IMR-90 (cell line): ENCODE measurements at regions not wholly inside any gene's neighbourhood (a gene's known extent, or its start where the extent isn't known, plus 50 kb on each side); places are given as distances from the start of the nearest gene placed in this dataset.

Experiments
- ATAC-seq: fragments of 200-7000 bp; cut with Tn5 transposase; 2 replicates; pipeline ENCODE4 v1.9.1; 2020; ENCODE audit warnings: low read depth, mild to moderate bottlenecking, moderate library complexity
- BruUV-seq: library from RNA; stranded (reverse); fragments of 400-500 nt; replicated peaks from 2 replicates; lab custom pipeline; 2021; lab: Mats Ljungman, UMichigan
- CTCF ChIA-PET: fragments of 300-600 bp; formaldehyde crosslinking; extraction: SDS; loops from one replicate; lab custom pipeline; 2021; ENCODE audit warnings: antibody characterized with exemption; lab: Yijun Ruan, JAX
- POLR2A ChIA-PET: fragments of 300-600 bp; sonication (Branson Sonifier 250); formaldehyde crosslinking; loops from one replicate; lab custom pipeline; 2022; ENCODE audit warnings: antibody characterized with exemption; ENCODE audit not compliant: unreplicated experiment; lab: Charles Lee
- DNase-seq: peaks from one replicate; pipeline ENCODE4 v3.0.0; 2013
- H2AFZ ChIP-seq: replicated peaks from 2 replicates; pipeline ENCODE3; 2013; ENCODE audit warnings: low read length, mild to moderate bottlenecking; ENCODE audit not compliant: poor library complexity
- H2AK5ac ChIP-seq: 2 replicates; pipeline ENCODE4 v1.6.1; 2013; ENCODE audit warnings: low read depth, low read length, inconsistent platforms
- H2AK9ac ChIP-seq: replicated peaks from 2 replicates; pipeline ENCODE3; 2013; ENCODE audit warnings: mild to moderate bottlenecking, low read depth, low read length, moderate library complexity; ENCODE audit not compliant: poor library complexity
- H2BK120ac ChIP-seq: 2 replicates; pipeline ENCODE4 v1.6.1; 2013; ENCODE audit warnings: low read depth, low read length, inconsistent platforms
- H2BK15ac ChIP-seq: 3 replicates; pipeline ENCODE4 v1.6.1; 2013; ENCODE audit warnings: low read depth, low read length, inconsistent platforms
- H2BK20ac ChIP-seq: 2 replicates; pipeline ENCODE4 v1.6.1; 2013; ENCODE audit warnings: low read depth, mild to moderate bottlenecking, inconsistent platforms, low read length, moderate library complexity
- H2BK5ac ChIP-seq: 2 replicates; pipeline ENCODE4 v1.6.1; 2013; ENCODE audit warnings: mild to moderate bottlenecking, low read depth, low read length, inconsistent platforms; ENCODE audit not compliant: poor library complexity, severe bottlenecking
- H3K14ac ChIP-seq: replicated peaks from 2 replicates; pipeline ENCODE4 v1.6.1; 2013; ENCODE audit warnings: low read depth, low read length, inconsistent platforms
- H3K18ac ChIP-seq: 2 replicates; pipeline ENCODE4 v1.6.1; 2013; ENCODE audit warnings: low read depth, low read length, control low read depth
- H3K23ac ChIP-seq: 2 replicates; pipeline ENCODE4 v1.6.1; 2013; ENCODE audit warnings: low read depth, low read length, inconsistent platforms
- H3K27ac ChIP-seq: 2 replicates; pipeline ENCODE4 v1.5.1; 2013; ENCODE audit warnings: mild to moderate bottlenecking, control low read depth, low read length; ENCODE audit not compliant: insufficient read depth
- H3K27me3 ChIP-seq: 2 replicates; pipeline ENCODE4 v1.6.1; 2013; ENCODE audit warnings: low read length; ENCODE audit not compliant: control insufficient read depth, insufficient read depth
- H3K36me3 ChIP-seq: 2 replicates; pipeline ENCODE4 v1.6.1; 2013; ENCODE audit warnings: low read length, mixed read lengths; ENCODE audit not compliant: control insufficient read depth, insufficient read depth
- H3K4ac ChIP-seq: 2 replicates; pipeline ENCODE4 v1.6.1; 2013; ENCODE audit warnings: low read depth, low read length, inconsistent platforms
- H3K4me1 ChIP-seq: 2 replicates; pipeline ENCODE4 v1.6.1; 2013; ENCODE audit warnings: low read length, mixed read lengths; ENCODE audit not compliant: control insufficient read depth, insufficient read depth
- H3K4me2 ChIP-seq: 2 replicates; pipeline ENCODE4 v1.6.1; 2013; ENCODE audit warnings: low read depth, mild to moderate bottlenecking, control low read depth, low read length, moderate library complexity
- H3K4me3 ChIP-seq: 2 replicates; pipeline ENCODE4 v1.5.1; 2013; ENCODE audit warnings: low read depth, mild to moderate bottlenecking, control low read depth, low read length, moderate library complexity; ENCODE audit not compliant: insufficient read depth
- H3K56ac ChIP-seq: 2 replicates; pipeline ENCODE4 v1.6.1; 2013; ENCODE audit warnings: low read length, inconsistent platforms; ENCODE audit not compliant: insufficient read depth; ENCODE audit errors: extremely low read depth
- H3K79me1 ChIP-seq, 2 experiments: 2 replicates each; pipeline ENCODE4 v1.6.1; 2013; ENCODE audit warnings: low read length in 2 of 2, inconsistent platforms in 1 of 2, low read depth in 1 of 2
- H3K9ac ChIP-seq: 2 replicates; pipeline ENCODE4 v1.6.1; 2013; ENCODE audit warnings: low read depth, low read length, control low read depth
- H3K9me1 ChIP-seq: 2 replicates; pipeline ENCODE4 v1.6.1; 2013; ENCODE audit warnings: low read length, inconsistent platforms; ENCODE audit not compliant: insufficient read depth
- H3K9me3 ChIP-seq: 2 replicates; pipeline ENCODE4 v1.6.1; 2013; ENCODE audit warnings: low read length; ENCODE audit not compliant: control insufficient read depth, insufficient read depth
- H4K20me1 ChIP-seq: 2 replicates; pipeline ENCODE4 v1.6.1; 2013; ENCODE audit warnings: low read length, inconsistent platforms; ENCODE audit not compliant: insufficient read depth
- H4K5ac ChIP-seq: 2 replicates; pipeline ENCODE4 v1.6.1; 2013; ENCODE audit warnings: mild to moderate bottlenecking, low read depth, low read length, control low read depth
- H4K8ac ChIP-seq, 2 experiments: 2 replicates each; pipeline ENCODE4 v1.6.1; 2013; ENCODE audit warnings: low read depth in 2 of 2, low read length in 2 of 2, control low read depth in 1 of 2, inconsistent platforms in 1 of 2
- H4K91ac ChIP-seq: 2 replicates; pipeline ENCODE4 v1.6.1; 2013; ENCODE audit warnings: low read depth, low read length, inconsistent platforms; ENCODE audit not compliant: insufficient read depth
- BHLHE40 ChIP-seq: fragments of 150-350 bp; IDR thresholded peaks from 2 replicates; pipeline ENCODE4 v1.6.1; 2016; ENCODE audit warnings: mild to moderate bottlenecking, low read depth, low read length
- CEBPB ChIP-seq: IDR thresholded peaks from 2 replicates; pipeline ENCODE4 v1.6.1; 2012; ENCODE audit warnings: low read depth, low read length, improper control_type of control experiment
- CHD1 ChIP-seq: IDR thresholded peaks from 2 replicates; pipeline ENCODE4 v1.6.1; 2012; ENCODE audit warnings: low read depth, low read length, improper control_type of control experiment
- CTCF ChIP-seq: conservative IDR thresholded peaks from 2 replicates; pipeline ENCODE4 v1.5.1; 2012; ENCODE audit warnings: mild to moderate bottlenecking, low read depth, low read length, improper control_type of control experiment
- ELK1 ChIP-seq: fragments of 150-350 bp; IDR thresholded peaks from 2 replicates; pipeline ENCODE4 v1.6.1; 2016; ENCODE audit warnings: low read depth, mild to moderate bottlenecking, low read length, moderate library complexity, borderline replicate concordance
- FOS ChIP-seq: fragments of 150-350 bp; IDR thresholded peaks from 2 replicates; pipeline ENCODE4 v1.6.1; 2016; ENCODE audit warnings: low read depth, low read length
- MAFK ChIP-seq: IDR thresholded peaks from 2 replicates; pipeline ENCODE4 v1.6.1; 2012; ENCODE audit warnings: low read depth, low read length, improper control_type of control experiment
- MAZ ChIP-seq: IDR thresholded peaks from 2 replicates; pipeline ENCODE4 v1.6.1; 2012; ENCODE audit warnings: low read depth, mild to moderate bottlenecking, low read length, improper control_type of control experiment, moderate library complexity, borderline replicate concordance
- MXI1 ChIP-seq: IDR thresholded peaks from 2 replicates; pipeline ENCODE4 v1.6.1; 2012; ENCODE audit warnings: low read depth, mild to moderate bottlenecking, low read length, moderate library complexity, borderline replicate concordance
- NFE2L2 ChIP-seq: fragments of 150-350 bp; IDR thresholded peaks from 2 replicates; pipeline ENCODE4 v1.6.1; 2016; ENCODE audit warnings: low read depth, mild to moderate bottlenecking, low read length
- POLR2A ChIP-seq: IDR thresholded peaks from 2 replicates; pipeline ENCODE4 v1.6.1; 2012; ENCODE audit warnings: mild to moderate bottlenecking, low read depth, low read length
- RAD21 ChIP-seq: IDR thresholded peaks from 2 replicates; pipeline ENCODE4 v1.6.1; 2012; ENCODE audit warnings: low read length, improper control_type of control experiment
- RCOR1 ChIP-seq: IDR thresholded peaks from 2 replicates; pipeline ENCODE4 v1.6.1; 2012; ENCODE audit warnings: mild to moderate bottlenecking, low read length, improper control_type of control experiment; ENCODE audit not compliant: insufficient replicate concordance
- SMC3 ChIP-seq: fragments of 150-350 bp; IDR thresholded peaks from 2 replicates; pipeline ENCODE4 v1.6.1; 2016; ENCODE audit warnings: low read depth, mild to moderate bottlenecking, antibody characterized with exemption, low read length, moderate library complexity
- USF2 ChIP-seq: fragments of 150-350 bp; IDR thresholded peaks from 2 replicates; pipeline ENCODE4 v1.6.1; 2017; ENCODE audit warnings: mild to moderate bottlenecking, antibody characterized with exemption, low read length, low read depth
- WGBS, 2 experiments: methylation state at CpG; one replicate each; pipeline versions ENCODE4 v1.1.5 to v1.1.7; 2013; ENCODE audit warnings: missing lambda C conversion rate in 2 of 2; ENCODE audit not compliant: insufficient read length in 1 of 2; ENCODE audit errors: extremely low coverage in 2 of 2; 5-methylcytosine and 5-hydroxymethylcytosine counted together
- dilution Hi-C: fragments of 300-500 bp; cut with HindIII; formaldehyde crosslinking; loops from one replicate; pipeline ENCODE4 v1.14.3; 2018; ENCODE audit warnings: low sequenced_read_pairs; ENCODE audit not compliant: unreplicated experiment
- in situ Hi-C: fragments of 300-500 bp; cut with MboI; formaldehyde crosslinking; loops from 3 replicates; pipeline ENCODE4 v1.14.3; 2019; ENCODE audit warnings: low sequenced_read_pairs, inconsistent platforms, mixed read lengths
- intact Hi-C: fragments of 100-400 bp; cut with micrococcal nuclease; formaldehyde crosslinking; loops from 2 replicates; pipeline ENCODE4 v1.10.0; 2022

GRCh38 chr16:79901522-79901921, 301.0 kb upstream of the MAF start:
- Histone ChIP-seq H3K4me1 (no peaks in the 10 kb centered on the region), H4K5ac (no peak overlapping the region), H4K91ac (no peak overlapping the region), H3K4me2 (no peak overlapping the region), H2BK20ac (no peak overlapping the region), H3K9ac (no peak overlapping the region), H2AK9ac (no peak overlapping the region), H3K4me3 (no peak overlapping the region), H3K56ac (no peak overlapping the region), H2BK120ac (no peak overlapping the region), H3K36me3 (no peaks in the 10 kb centered on the region), H3K23ac (no peak overlapping the region), H3K14ac (no peak overlapping the region), H2AFZ (no peak overlapping the region), H4K8ac (no peak overlapping the region), H4K20me1 (no peaks in the 10 kb centered on the region), H3K9me1 (no peaks in the 10 kb centered on the region), H2BK5ac (no peak overlapping the region), H2BK15ac (no peak overlapping the region), H3K18ac (no peak overlapping the region), H3K79me1 (no peaks in the 10 kb centered on the region), H3K9me3 (peaks cover 22% of the 10 kb centered on the region), H2AK5ac (no peak overlapping the region), H3K27me3 (no peaks in the 10 kb centered on the region), H3K4ac (no peak overlapping the region), H3K27ac (no peak overlapping the region)
- TF ChIP-seq CTCF (no peak), SMC3 (no peak), RAD21 (no peak), USF2 (no peak), ELK1 (no peak), RCOR1 (no peak), POLR2A (no peak), BHLHE40 (no peak), FOS (no peak), CHD1 (no peak), CEBPB (no peak), MAFK (no peak), MAZ (no peak), MXI1 (no peak), NFE2L2 (no peak)
- no TSS peak for BruUV-seq
- in situ Hi-C loops (no loop called here), intact Hi-C loops (no loop called here), dilution Hi-C loops (no loop called here)
- no peak for DNase-seq
- ChIA-PET POLR2A (interaction anchor here (0.7 kb wide), 1 partner anchor 538 kb away, joined by 3 read pairs; no protein-coding TSS in a partner anchor), CTCF (interaction anchor here (0.6 kb wide), 1 partner anchor 1723 kb away, joined by 4 read pairs; no protein-coding TSS in a partner anchor)
- ATAC-seq, result no peak
- no CpG with 5 or more reads among the region's 4 CpGs for WGBS, 2 experiments
